Endothelial cell of umbilical vein (primary cell): ENCODE measurements at regions not wholly inside any gene's neighbourhood (a gene's known extent, or its start where the extent isn't known, plus 50 kb on each side); places are given as distances from the start of the nearest gene placed in this dataset.

Source experiments
- BruUV-seq: library from RNA; stranded (reverse); fragments of 400-500 nt; replicated peaks from 2 replicates; lab custom pipeline; 2021; lab: Mats Ljungman, UMichigan
- CTCF ChIA-PET: fragments of 300-600, 350-600 bp; sonication (Branson Sonifier 250); formaldehyde crosslinking; loops from one replicate; lab custom pipeline; 2021; ENCODE audit warnings: antibody characterized with exemption, inconsistent platforms; lab: Charles Lee
- POLR2A ChIA-PET: fragments of 300-600, 350-600 bp; sonication (Branson Sonifier 250); formaldehyde crosslinking; loops from one replicate; lab custom pipeline; 2021; ENCODE audit warnings: antibody characterized with exemption, inconsistent platforms; lab: Charles Lee
- DNase-seq: peaks from one replicate; pipeline ENCODE4 v3.0.0-alpha.2; 2011; ENCODE audit warnings: low read depth, low spot score
- FAIRE-seq: peaks from 2 replicates; lab custom pipeline; 2011; peaks lifted over from hg19 to GRCh38; lab: Jason Lieb, UNC
- H2AFZ ChIP-seq: 2 replicates; pipeline ENCODE4 v1.6.0; 2012; ENCODE audit warnings: low read depth, low read length, control low read depth, inconsistent platforms
- H3K27ac ChIP-seq: 2 replicates; pipeline ENCODE4 v1.5.1; 2011; ENCODE audit warnings: low read depth, mild to moderate bottlenecking, control low read depth, low read length, moderate library complexity; ENCODE audit not compliant: insufficient read depth
- H3K27me3 ChIP-seq, 2 experiments: 2 replicates each; pipeline versions ENCODE4 v1.6.0 to v1.6.1; 2011; ENCODE audit warnings: low read length in 2 of 2, mixed read lengths in 1 of 2; ENCODE audit not compliant: control insufficient read depth in 2 of 2, insufficient read depth in 2 of 2
- H3K36me3 ChIP-seq, 2 experiments: 2 replicates in 1 of 2; 3 replicates in 1 of 2; pipeline ENCODE4 v1.5.1; 2011; ENCODE audit warnings: low read length in 2 of 2, mild to moderate bottlenecking in 1 of 2, moderate library complexity in 1 of 2; ENCODE audit not compliant: control insufficient read depth in 2 of 2, insufficient read depth in 2 of 2; ENCODE audit errors: extremely low read depth in 1 of 2
- H3K4me1 ChIP-seq: 3 replicates; pipeline ENCODE4 v1.5.1; 2011; ENCODE audit warnings: mild to moderate bottlenecking, low read length; ENCODE audit not compliant: control insufficient read depth, insufficient read depth; ENCODE audit errors: extremely low read depth
- H3K4me2 ChIP-seq: 2 replicates; pipeline ENCODE4 v1.6.1; 2011; ENCODE audit warnings: low read length, control low read depth, mixed read lengths; ENCODE audit not compliant: insufficient read depth
- H3K4me3 ChIP-seq, 3 experiments: fragments of 200-600 bp in 1 of 3; sonication (generic), shearing (Covaris generic) in 1 of 3; replicated peaks in 1 of 3; 2 replicates each; pipeline ENCODE4 v1.5.1; 2011 to 2016; ENCODE audit warnings: control low read depth in 3 of 3, low read length in 3 of 3, mild to moderate bottlenecking in 2 of 3, inconsistent platforms in 1 of 3, low read depth in 1 of 3, moderate library complexity in 1 of 3; ENCODE audit not compliant: insufficient read depth in 1 of 3
- H3K79me2 ChIP-seq: 2 replicates; pipeline ENCODE4 v1.6.0; 2012; ENCODE audit warnings: low read length, inconsistent platforms; ENCODE audit not compliant: control insufficient read depth, insufficient read depth
- H3K9ac ChIP-seq: replicated peaks from 2 replicates; pipeline ENCODE3; 2011; ENCODE audit warnings: low read length, control low read depth; ENCODE audit not compliant: insufficient read depth; ENCODE audit errors: extremely low read depth
- H3K9me1 ChIP-seq: replicated peaks from 3 replicates; pipeline ENCODE4 v1.6.0; 2011; ENCODE audit warnings: mild to moderate bottlenecking, low read length; ENCODE audit not compliant: control insufficient read depth, insufficient read depth; ENCODE audit errors: extremely low read depth
- H3K9me3 ChIP-seq: replicated peaks from 2 replicates; pipeline ENCODE4 v1.5.1; 2012; ENCODE audit warnings: low read length, inconsistent platforms; ENCODE audit not compliant: control insufficient read depth, insufficient read depth
- H4K20me1 ChIP-seq: replicated peaks from 2 replicates; pipeline ENCODE3; 2011; ENCODE audit warnings: mild to moderate bottlenecking, low read length; ENCODE audit not compliant: control insufficient read depth, insufficient read depth; ENCODE audit errors: extremely low read depth
- CTCF ChIP-seq, 2 donors: IDR thresholded peaks; 1 replicate in 1 of 2; 2 replicates in 1 of 2; pipeline ENCODE4 v1.5.1; 2011; ENCODE audit warnings: low read length in 2 of 2, mild to moderate bottlenecking in 2 of 2, moderate library complexity in 2 of 2, control low read depth in 1 of 2, inconsistent platforms in 1 of 2, low read depth in 1 of 2; ENCODE audit not compliant: insufficient read depth in 1 of 2; ENCODE audit errors: extremely low read depth in 1 of 2
- EZH2 ChIP-seq: IDR thresholded peaks from 2 replicates; pipeline ENCODE4 v1.6.1; 2012; ENCODE audit warnings: borderline replicate concordance, low read depth, mild to moderate bottlenecking, moderate library complexity, low read length, inconsistent platforms; ENCODE audit not compliant: severe bottlenecking
- FOS ChIP-seq: IDR thresholded peaks from 2 replicates; pipeline ENCODE4 v1.6.1; 2011; ENCODE audit warnings: mild to moderate bottlenecking, low read length, moderate library complexity, borderline replicate concordance; ENCODE audit not compliant: insufficient read depth
- GATA2 ChIP-seq: IDR thresholded peaks from 2 replicates; pipeline ENCODE4 v1.7.0; 2011; ENCODE audit warnings: low read depth, mild to moderate bottlenecking, moderate library complexity, mixed read lengths, low read length; ENCODE audit not compliant: insufficient read length, insufficient read depth
- JUN ChIP-seq: IDR thresholded peaks from 2 replicates; pipeline ENCODE4 v1.6.1; 2011; ENCODE audit warnings: borderline replicate concordance, low read depth; ENCODE audit not compliant: insufficient read length, insufficient read depth
- MAX ChIP-seq: IDR thresholded peaks from 2 replicates; pipeline ENCODE4 v1.6.1; 2011; ENCODE audit not compliant: insufficient read depth, insufficient read length
- MYC ChIP-seq: IDR thresholded peaks from one replicate; pipeline ENCODE4 v1.6.1; 2011; ENCODE audit warnings: mild to moderate bottlenecking, low read depth, low read length
- POLR2A ChIP-seq: IDR thresholded peaks from 2 replicates; pipeline ENCODE4 v1.6.1; 2012; ENCODE audit warnings: low read depth, mild to moderate bottlenecking, control low read depth, low read length
- POLR2AphosphoS5 ChIP-seq: IDR thresholded peaks from 2 replicates; pipeline ENCODE4 v1.6.1; 2012; ENCODE audit warnings: low read depth, mild to moderate bottlenecking, control low read depth, low read length, moderate library complexity; ENCODE audit not compliant: insufficient read depth
- dilution Hi-C: fragments of 300-500 bp; cut with MboI; formaldehyde crosslinking; loops from one replicate; pipeline ENCODE4 v1.15.0; 2019; ENCODE audit warnings: low sequenced_read_pairs; ENCODE audit not compliant: extremely low pct_ligation_motif_present
- intact Hi-C: fragments of 100-400 bp; cut with micrococcal nuclease; formaldehyde crosslinking; loops from one replicate; pipeline ENCODE4 v1.10.0; 2022

GRCh38 chr7:41584746-41585145 is 118.1 kb downstream of the INHBA start:
- no peak overlapping the region for H3K27ac ChIP-seq
- CTCF ChIA-PET: interaction anchor here (1.2 to 1.6 kb wide), 2 partner anchors 11 to 40 kb away, joined by 3 to 4 read pairs; no protein-coding TSS in a partner anchor
- H3K27me3 ChIP-seq: no peaks in the 10 kb centered on the region
- POLR2A ChIA-PET: no interaction called here
- H3K9ac ChIP-seq: no peak overlapping the region
- H3K4me2 ChIP-seq: no peak overlapping the region
- FAIRE-seq (no peak), DNase-seq (no peak)
- no peak overlapping the region for H2AFZ ChIP-seq
- no TSS peak for BruUV-seq
- H3K4me1 ChIP-seq: peaks cover 15% of the 10 kb centered on the region
- dilution Hi-C loops: no loop called here
- H3K79me2 ChIP-seq: no peaks in the 10 kb centered on the region
- intact Hi-C loops: no loop called here
- no peaks in the 10 kb centered on the region for H3K9me3 ChIP-seq
- no peaks in the 10 kb centered on the region for H3K9me1 ChIP-seq
- H4K20me1 ChIP-seq: no peaks in the 10 kb centered on the region
- H3K36me3 ChIP-seq: no peaks in the 10 kb centered on the region
- H3K4me3 ChIP-seq: no peak overlapping the region
- TF ChIP-seq MAX (no peak), GATA2 (no peak), CTCF (IDR thresholded peaks at IDR 0.05; ENCODE audit: extremely low read depth in 1 of 2, insufficient read depth in 1 of 2, low read depth in 1 of 2, low read length in 2 of 2) (no peak), EZH2 (no peak), MYC (no peak), FOS (no peak), POLR2AphosphoS5 (no peak), JUN (no peak), POLR2A (no peak)
